ENCODE measurements at regions not wholly inside any gene's neighbourhood (a gene's known extent, or its start where the extent isn't known, plus 50 kb on each side); places are given as distances from the start of the nearest gene placed in this dataset.

DNA sequence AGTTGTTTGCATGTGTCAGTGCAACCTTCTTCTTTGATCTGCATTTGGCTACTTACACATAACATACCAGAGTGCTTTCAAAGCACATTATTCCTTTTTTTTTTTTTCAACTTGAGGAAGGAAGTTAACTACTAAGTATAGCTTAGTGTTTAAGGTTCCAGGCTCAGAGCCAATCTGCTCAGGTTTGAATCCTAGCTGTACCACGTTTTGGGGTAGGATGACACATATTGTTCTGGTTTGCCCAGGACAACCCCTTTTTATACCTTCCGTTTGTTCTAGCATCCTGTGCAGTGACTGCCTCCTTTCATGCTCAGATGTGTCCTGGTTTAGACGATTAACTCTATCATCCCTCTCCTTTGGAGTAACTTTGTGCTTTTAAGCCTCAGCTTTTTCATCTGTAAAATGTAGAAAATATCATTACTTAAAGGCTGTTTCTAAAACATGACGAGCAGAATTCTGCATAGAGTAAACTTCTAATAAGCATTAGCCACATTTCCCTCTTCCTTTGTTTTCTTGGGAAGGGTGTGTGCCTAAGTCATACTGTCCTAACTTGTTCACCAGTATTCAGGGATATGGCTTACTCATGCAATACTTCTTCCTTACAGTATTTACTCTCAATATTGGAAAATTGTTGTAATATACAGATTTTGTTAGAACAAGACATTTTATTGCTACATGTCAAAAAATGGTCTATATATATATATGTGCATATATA is 281.3 kb downstream of the C4orf33 start:
- TF ChIP-seq CTCF (IDR thresholded peaks at IDR 0.05) (no peak), ZFX (IDR thresholded peaks at IDR 0.05; ENCODE audit: borderline replicate concordance) (no peak)
- no peak overlapping the region for H3K27ac ChIP-seq

GRCh38 chr4:129378364-129378763 is 282.4 kb downstream of the C4orf33 start:
- TF ChIP-seq ZFX (IDR thresholded peaks at IDR 0.05; ENCODE audit: borderline replicate concordance): no peak
- TF ChIP-seq CTCF (IDR thresholded peaks at IDR 0.05): no peak
- H3K27ac ChIP-seq: no peak overlapping the region

DNA sequence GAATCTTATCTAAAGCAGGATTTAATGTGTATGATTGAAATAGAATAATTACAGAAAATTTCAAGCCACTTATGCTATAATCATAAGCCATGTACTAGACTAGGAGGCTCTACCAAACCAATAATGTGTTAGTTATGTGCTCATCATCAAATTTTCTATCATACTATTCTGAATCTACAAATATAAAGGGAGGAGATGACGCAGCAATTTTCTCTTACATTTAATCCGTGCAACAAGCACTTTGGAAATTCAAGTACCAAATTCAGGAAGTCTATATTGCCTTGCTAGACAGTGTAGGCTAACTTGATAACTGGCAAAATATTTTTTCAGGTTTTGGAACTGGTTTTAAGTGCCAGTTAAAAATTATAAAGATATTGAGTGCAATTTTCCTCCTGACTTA is 283.5 kb downstream of the C4orf33 start:
- TF ChIP-seq ZFX (IDR thresholded peaks at IDR 0.05; ENCODE audit: borderline replicate concordance): no peak
- no peak for TF ChIP-seq CTCF (IDR thresholded peaks at IDR 0.05)
- H3K27ac ChIP-seq: no peak overlapping the region

GRCh38 chr4:129384974-129385373 is 289.0 kb downstream of the C4orf33 start:
- no peak overlapping the region for H3K27ac ChIP-seq
- TF ChIP-seq CTCF (IDR thresholded peaks at IDR 0.05) (no peak), ZFX (IDR thresholded peaks at IDR 0.05; ENCODE audit: borderline replicate concordance) (no peak)

GRCh38 chr4:129387666-129388065 is 291.7 kb downstream of the C4orf33 start:
- no peak for TF ChIP-seq CTCF (IDR thresholded peaks at IDR 0.05)
- TF ChIP-seq ZFX (IDR thresholded peaks at IDR 0.05; ENCODE audit: borderline replicate concordance): no peak
- no peak overlapping the region for H3K27ac ChIP-seq

DNA sequence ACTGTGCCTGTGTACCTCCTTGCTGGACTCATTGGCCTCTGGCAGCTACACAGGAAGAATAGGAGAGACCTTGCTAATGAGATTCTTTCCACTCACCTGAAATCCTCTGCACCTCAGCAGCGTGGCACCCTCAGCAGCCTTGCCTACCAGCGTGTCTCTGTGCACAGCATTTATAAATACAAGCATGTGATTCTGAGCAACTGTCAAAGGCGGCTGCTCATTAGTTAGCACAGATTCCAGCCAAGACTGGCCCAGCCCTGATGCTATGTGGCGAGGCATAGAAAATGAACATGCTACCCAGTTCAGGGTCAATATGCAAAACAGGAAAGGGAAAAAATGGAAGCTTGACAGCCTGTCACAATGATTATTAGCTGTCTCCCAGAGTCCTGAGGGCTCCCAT is 298.0 kb downstream of the C4orf33 start:
- no peak for TF ChIP-seq CTCF (IDR thresholded peaks at IDR 0.05)
- TF ChIP-seq ZFX (IDR thresholded peaks at IDR 0.05; ENCODE audit: borderline replicate concordance): no peak
- H3K27ac ChIP-seq: no peak overlapping the region

DNA sequence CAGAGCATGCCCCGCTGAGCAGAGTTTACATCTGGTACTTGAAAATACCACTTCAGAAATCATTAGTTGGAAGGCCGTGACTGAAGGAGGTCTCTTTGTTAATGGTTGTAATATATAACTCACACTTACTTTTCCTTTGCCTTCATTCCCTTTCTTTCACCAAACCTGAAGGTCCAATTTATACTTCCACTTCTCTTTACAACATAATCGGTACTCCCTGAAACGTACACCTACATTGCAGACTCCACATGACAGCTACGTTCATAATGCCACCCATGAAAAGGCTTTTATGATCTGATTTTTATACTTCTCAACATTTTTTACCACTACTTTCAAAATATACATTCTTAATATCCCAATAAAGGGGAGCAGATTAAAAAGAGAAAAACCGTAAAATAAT is 298.7 kb downstream of the C4orf33 start:
- TF ChIP-seq ZFX (IDR thresholded peaks at IDR 0.05; ENCODE audit: borderline replicate concordance) (no peak), CTCF (IDR thresholded peaks at IDR 0.05) (no peak)
- H3K27ac ChIP-seq: no peak overlapping the region
